ENCODE measurements at regions not wholly inside any gene's neighbourhood (a gene's known extent, or its start where the extent isn't known, plus 50 kb on each side); places are given as distances from the start of the nearest gene placed in this dataset.
A peak's percentile ranks its signal among the peaks of the same experiment; 100 is the strongest.

DNA sequence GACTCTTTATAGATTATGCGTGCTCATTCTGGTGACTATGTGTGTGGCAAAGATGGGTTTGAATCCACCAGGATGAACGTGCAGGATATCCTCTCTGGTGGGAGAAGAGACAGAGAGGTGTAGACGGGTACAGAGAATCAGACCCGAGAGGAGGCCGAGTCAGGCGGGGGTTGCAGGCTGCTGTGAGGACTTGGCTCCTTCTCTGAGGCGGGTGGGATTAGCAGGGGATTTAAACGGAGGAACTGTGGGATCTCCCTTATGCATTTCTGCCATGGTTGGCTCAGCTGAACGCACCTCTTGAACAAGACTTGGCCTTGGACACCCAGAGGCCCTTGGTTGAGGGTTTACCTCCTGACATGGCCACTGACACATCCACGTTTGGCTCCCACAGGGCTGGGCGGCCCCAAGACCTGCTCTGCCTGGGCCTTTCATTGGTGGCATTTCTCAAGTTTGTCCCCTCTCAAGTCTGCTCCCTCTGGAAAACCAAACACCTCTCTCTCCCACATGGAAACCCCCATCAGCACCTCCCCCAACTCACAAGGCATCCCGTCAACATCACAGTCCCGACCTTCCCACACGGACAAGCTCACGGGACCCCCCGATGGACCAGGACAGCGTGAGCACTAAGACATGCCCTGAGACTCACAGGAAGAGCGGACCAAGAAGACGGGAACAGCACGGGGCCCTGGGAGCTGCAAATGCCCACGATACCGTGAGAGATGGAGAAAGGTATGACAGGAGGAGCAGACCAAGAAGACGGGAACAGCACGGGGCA, 158.3 kb downstream of the RTP5 start:
- no peaks in the 10 kb centered on the region for H3K36me3 ChIP-seq (ENCODE audit: insufficient read depth, low read length)

DNA sequence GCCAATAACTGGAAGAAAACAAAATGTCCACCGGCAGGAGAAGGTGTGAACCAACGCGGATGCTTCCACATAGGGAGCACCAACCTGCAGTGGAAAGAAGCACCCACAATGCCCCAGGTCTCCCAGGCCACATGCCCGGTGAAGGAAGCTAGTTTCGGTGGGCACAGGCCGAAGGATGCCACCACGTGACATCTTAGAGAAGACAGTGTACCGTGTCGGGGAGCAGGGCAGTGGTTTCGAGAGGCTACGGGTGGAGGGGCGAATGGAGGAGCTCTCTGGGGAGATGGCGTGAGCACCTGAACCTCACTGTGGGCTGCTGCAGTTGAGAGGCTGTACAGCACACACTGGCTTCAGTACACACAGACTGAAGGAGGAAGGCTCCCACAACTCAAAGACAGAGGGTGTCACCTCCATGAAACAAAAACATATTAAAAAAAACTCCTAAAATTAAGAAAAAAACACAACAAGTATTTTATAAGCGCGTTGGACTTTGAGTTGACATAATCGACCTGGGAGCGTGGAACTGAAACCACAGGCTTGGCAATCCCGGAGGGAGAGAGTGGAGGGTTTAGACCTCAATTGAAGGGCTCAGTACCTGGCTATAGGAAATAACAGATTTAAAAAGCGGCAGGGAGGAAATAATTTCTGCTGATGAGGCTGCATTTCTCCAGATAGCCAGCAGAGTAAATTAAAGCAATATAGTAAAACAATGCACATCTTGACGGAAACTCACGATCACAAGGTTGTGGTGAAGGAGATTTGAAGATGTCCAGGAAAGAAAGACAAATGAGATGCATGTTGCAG, 160.1 kb downstream of the RTP5 start:
- Histone ChIP-seq H3K27ac (ENCODE audit: low read depth, low read length, poor library complexity, severe bottlenecking) (no peak overlapping the region), H3K9me3 (ENCODE audit: low read length) (no peaks in the 10 kb centered on the region), H3K4me2 (ENCODE audit: low read length) (no peak overlapping the region), H3K9me2 (ENCODE audit: insufficient read depth, low read length) (no peaks in the 10 kb centered on the region), H4K20me1 (ENCODE audit: insufficient read depth, low read length) (no peaks in the 10 kb centered on the region), H3K36me3 (ENCODE audit: insufficient read depth, low read length) (no peaks in the 10 kb centered on the region), H2AFZ (ENCODE audit: low read length) (no peak overlapping the region), H3K4me3 (ENCODE audit: low read depth, low read length, poor library complexity, severe bottlenecking) (no peak overlapping the region), H3K79me2 (ENCODE audit: insufficient read depth, low read depth, low read length) (no peaks in the 10 kb centered on the region), H3K4me1 (ENCODE audit: insufficient read depth, low read length, poor library complexity, severe bottlenecking) (no peaks in the 10 kb centered on the region)
- intact Hi-C loops (cut with micrococcal nuclease; ENCODE audit: unreplicated experiment) = no loop called here
- BruUV-seq (replicated peaks) = no TSS peak
- POLR2A ChIA-PET = no interaction called here
- peak; percentile 13 for DNase-seq (ENCODE audit: low spot score)
- TF ChIP-seq, protein P1, sequence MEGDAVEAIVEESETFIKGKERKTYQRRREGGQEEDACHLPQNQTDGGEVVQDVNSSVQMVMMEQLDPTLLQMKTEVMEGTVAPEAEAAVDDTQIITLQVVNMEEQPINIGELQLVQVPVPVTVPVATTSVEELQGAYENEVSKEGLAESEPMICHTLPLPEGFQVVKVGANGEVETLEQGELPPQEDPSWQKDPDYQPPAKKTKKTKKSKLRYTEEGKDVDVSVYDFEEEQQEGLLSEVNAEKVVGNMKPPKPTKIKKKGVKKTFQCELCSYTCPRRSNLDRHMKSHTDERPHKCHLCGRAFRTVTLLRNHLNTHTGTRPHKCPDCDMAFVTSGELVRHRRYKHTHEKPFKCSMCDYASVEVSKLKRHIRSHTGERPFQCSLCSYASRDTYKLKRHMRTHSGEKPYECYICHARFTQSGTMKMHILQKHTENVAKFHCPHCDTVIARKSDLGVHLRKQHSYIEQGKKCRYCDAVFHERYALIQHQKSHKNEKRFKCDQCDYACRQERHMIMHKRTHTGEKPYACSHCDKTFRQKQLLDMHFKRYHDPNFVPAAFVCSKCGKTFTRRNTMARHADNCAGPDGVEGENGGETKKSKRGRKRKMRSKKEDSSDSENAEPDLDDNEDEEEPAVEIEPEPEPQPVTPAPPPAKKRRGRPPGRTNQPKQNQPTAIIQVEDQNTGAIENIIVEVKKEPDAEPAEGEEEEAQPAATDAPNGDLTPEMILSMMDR (conservative IDR thresholded peaks at IDR 0.05; ENCODE audit: low read length) = no peak; the same call in 1 of the 2 replicates
- TF ChIP-seq EZH2phosphoT487 (IDR thresholded peaks at IDR 0.05; ENCODE audit: borderline replicate concordance, low read depth, low read length) = no peak
- CTCF ChIA-PET (ENCODE audit: unreplicated experiment) = no interaction called here

More for the DNA sequence above, 158.3 kb downstream of the RTP5 start:
- BruUV-seq (replicated peaks) = no TSS peak
- no peak for TF ChIP-seq EZH2phosphoT487 (IDR thresholded peaks at IDR 0.05; ENCODE audit: borderline replicate concordance, low read depth, low read length)
- TF ChIP-seq, protein P1 (conservative IDR thresholded peaks at IDR 0.05; ENCODE audit: low read length) = no peak
- Histone ChIP-seq H3K4me3 (ENCODE audit: low read depth, low read length, poor library complexity, severe bottlenecking) (no peak overlapping the region), H3K27ac (ENCODE audit: low read depth, low read length, poor library complexity, severe bottlenecking) (no peak overlapping the region), H3K4me1 (ENCODE audit: insufficient read depth, low read length, poor library complexity, severe bottlenecking) (no peaks in the 10 kb centered on the region), H3K9me3 (ENCODE audit: low read length) (no peaks in the 10 kb centered on the region), H3K4me2 (ENCODE audit: low read length) (no peak overlapping the region), H3K79me2 (ENCODE audit: insufficient read depth, low read depth, low read length) (no peaks in the 10 kb centered on the region), H2AFZ (ENCODE audit: low read length) (no peak overlapping the region), H4K20me1 (ENCODE audit: insufficient read depth, low read length) (no peaks in the 10 kb centered on the region), H3K9me2 (ENCODE audit: insufficient read depth, low read length) (no peaks in the 10 kb centered on the region)
- ChIA-PET POLR2A (no interaction called here), CTCF (ENCODE audit: unreplicated experiment) (no interaction called here)
- no peak for DNase-seq (ENCODE audit: low spot score)
- intact Hi-C loops (cut with micrococcal nuclease; ENCODE audit: unreplicated experiment) = no loop called here

DNA sequence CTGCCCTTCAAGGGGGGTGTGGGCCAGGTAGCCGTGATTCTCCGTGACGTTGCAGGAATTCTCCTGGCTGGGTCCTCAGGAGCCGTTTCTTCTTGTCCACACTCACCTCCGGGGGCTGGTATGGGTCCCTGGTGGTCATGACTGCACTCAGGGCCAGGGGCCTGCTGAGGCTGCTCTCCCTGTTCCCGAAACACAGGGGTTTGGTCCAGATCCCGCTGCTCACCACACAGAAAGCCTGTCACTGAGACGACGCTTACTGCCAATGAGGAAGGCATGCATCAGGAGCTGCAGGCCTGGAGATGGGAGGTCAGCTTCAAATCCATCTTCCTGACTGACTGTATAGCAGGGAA, 160.7 kb downstream of the RTP5 start:
- no peaks in the 10 kb centered on the region for H3K4me1 ChIP-seq (ENCODE audit: insufficient read depth, low read length, poor library complexity, severe bottlenecking)
- no TSS peak for BruUV-seq (replicated peaks)
- TF ChIP-seq, protein P1 (conservative IDR thresholded peaks at IDR 0.05; ENCODE audit: low read length) = no peak
- no peak for TF ChIP-seq EZH2phosphoT487 (IDR thresholded peaks at IDR 0.05; ENCODE audit: borderline replicate concordance, low read depth, low read length)
- H3K4me3 ChIP-seq (ENCODE audit: low read depth, low read length, poor library complexity, severe bottlenecking) = no peak overlapping the region
- intact Hi-C loops (cut with micrococcal nuclease; ENCODE audit: unreplicated experiment) = no loop called here
- no peak overlapping the region for H3K27ac ChIP-seq (ENCODE audit: low read depth, low read length, poor library complexity, severe bottlenecking)
- no peaks in the 10 kb centered on the region for H4K20me1 ChIP-seq (ENCODE audit: insufficient read depth, low read length)
- no peak overlapping the region for H2AFZ ChIP-seq (ENCODE audit: low read length)
- ChIA-PET POLR2A (no interaction called here), CTCF (ENCODE audit: unreplicated experiment) (no interaction called here)
- no peaks in the 10 kb centered on the region for H3K36me3 ChIP-seq (ENCODE audit: insufficient read depth, low read length)
- DNase-seq (ENCODE audit: low spot score) = no peak
- H3K9me3 ChIP-seq (ENCODE audit: low read length) = no peaks in the 10 kb centered on the region
- no peaks in the 10 kb centered on the region for H3K9me2 ChIP-seq (ENCODE audit: insufficient read depth, low read length)
- no peaks in the 10 kb centered on the region for H3K79me2 ChIP-seq (ENCODE audit: insufficient read depth, low read depth, low read length)
- H3K4me2 ChIP-seq (ENCODE audit: low read length) = no peak overlapping the region
